Stimulated activated CD4-positive, alpha-beta T cell treated with anti-CD3 and anti-CD28 coated beads, Interleukin-1b, Interleukin-23, amount 100 ng/mL, for 4 hours (primary cell): ENCODE measurements at regions not wholly inside any gene's neighbourhood (a gene's known extent, or its start where the extent isn't known, plus 50 kb on each side); places are given as distances from the start of the nearest gene placed in this dataset.
"Not testable (repeated sequence)": the region's sequence is repeated elsewhere in the genome, so short reads cannot be mapped to it uniquely, and the experiment has no call there.

Experiments used
- DNase-seq, 2 donors: peaks; one replicate each; pipeline ENCODE4 v3.0.0-alpha.2; 2020; ENCODE audit warnings: low read depth in 2 of 2

- DNase-seq, result no peak
Measured at GRCh38 chrX:118215346-118215745, 98.7 kb upstream of the KLHL13 start.

- no peak for DNase-seq
Measured at GRCh38 chrX:118216087-118216486, 99.5 kb upstream of the KLHL13 start.

- DNase-seq, result no peak
Measured at GRCh38 chrX:118216509-118216908, 99.9 kb upstream of the KLHL13 start.

GRCh38 chrX:118218079-118218478 is 101.5 kb upstream of the KLHL13 start:
- DNase-seq, result no peak

GRCh38 chrX:118218940-118219339 is 102.3 kb upstream of the KLHL13 start:
- no peak for DNase-seq

GRCh38 chrX:118219866-118220265 is 103.3 kb upstream of the KLHL13 start:
- DNase-seq, result no peak

GRCh38 chrX:118220509-118220908 is 103.9 kb upstream of the KLHL13 start:
- no peak for DNase-seq

- DNase-seq, result no peak
Measured at GRCh38 chrX:118221270-118221669, 104.7 kb upstream of the KLHL13 start.

- DNase-seq, result no peak
Measured at GRCh38 chrX:118221733-118222132, 105.1 kb upstream of the KLHL13 start.

GRCh38 chrX:118222421-118222820 is 105.8 kb upstream of the KLHL13 start:
- no peak for DNase-seq

- no peak for DNase-seq
Measured at GRCh38 chrX:118225711-118226428, 109.3 kb upstream of the KLHL13 start.

- DNase-seq, result no peak
Measured at GRCh38 chrX:118228041-118228440, 111.4 kb upstream of the KLHL13 start.

- no peak for DNase-seq
Measured at GRCh38 chrX:118228456-118228855, 111.8 kb upstream of the KLHL13 start.

GRCh38 chrX:118231464-118231863 is 114.4 kb upstream of the WDR44 start:
- DNase-seq, result no peak

- DNase-seq, result no peak
Measured at GRCh38 chrX:118239178-118239870, 106.6 kb upstream of the WDR44 start.

- no peak for DNase-seq
Measured at GRCh38 chrX:118239913-118240698, 105.8 kb upstream of the WDR44 start.

- not testable (repeated sequence) for DNase-seq
Measured at GRCh38 chrX:118246961-118247360, 98.9 kb upstream of the WDR44 start.

GRCh38 chrX:118249146-118249545 is 96.8 kb upstream of the WDR44 start:
- DNase-seq, result no peak

- DNase-seq, result no peak
Measured at GRCh38 chrX:118250445-118250844, 95.5 kb upstream of the WDR44 start.

GRCh38 chrX:118251271-118251670 is 94.6 kb upstream of the WDR44 start:
- DNase-seq, result no peak

- no peak for DNase-seq
Measured at GRCh38 chrX:118252967-118253366, 92.9 kb upstream of the WDR44 start.

- DNase-seq, result peak; percentile 6 to 23
Measured at GRCh38 chrX:118254611-118255010, 91.3 kb upstream of the WDR44 start.

- no peak for DNase-seq
Measured at GRCh38 chrX:118255921-118256320, 90.0 kb upstream of the WDR44 start.
